LNCAP (cell line): ENCODE measurements at regions not wholly inside any gene's neighbourhood (a gene's known extent, or its start where the extent isn't known, plus 50 kb on each side); places are given as distances from the start of the nearest gene placed in this dataset.

ENCODE experiments used
- TF ChIP-seq, protein P1 (sequence below): fragments of 450-650 bp; IDR thresholded peaks from 2 replicates; pipeline ENCODE4 v1.5.1; 2017; ENCODE audit warnings: mild to moderate bottlenecking

DNA sequence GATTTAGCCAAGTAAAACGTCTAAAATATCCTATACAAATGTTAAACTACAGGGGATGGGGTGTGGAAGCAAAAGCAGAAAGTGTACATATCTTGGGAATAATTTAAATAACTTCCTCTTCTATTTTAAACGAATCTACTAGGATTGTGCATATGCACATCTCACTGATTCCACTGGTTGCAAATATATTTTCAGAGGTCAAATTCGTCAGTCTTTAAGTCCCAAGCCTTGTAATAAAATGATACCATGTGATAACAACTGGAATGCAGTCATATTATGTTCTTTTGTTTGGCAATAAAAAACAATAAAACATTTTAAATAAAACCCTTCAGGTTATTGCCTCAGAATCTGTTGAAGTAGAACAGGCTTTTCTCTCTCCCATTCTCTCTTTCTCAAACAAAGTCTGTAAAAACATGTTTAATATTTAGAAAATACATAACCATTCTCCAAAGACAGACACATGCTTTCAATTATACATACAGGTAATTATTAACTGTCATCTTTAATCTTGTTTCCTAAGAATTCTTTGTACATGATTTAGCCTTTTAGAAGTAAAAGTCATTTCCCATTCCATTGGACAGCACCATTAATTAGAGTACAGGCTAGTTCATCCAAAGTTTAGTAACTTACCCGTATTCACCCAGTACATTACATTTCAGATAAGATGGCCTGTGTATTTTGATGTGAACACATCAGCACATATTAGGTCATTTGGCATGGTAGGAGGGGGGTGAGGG, 421.1 kb downstream of the PCDH7 start:
- TF ChIP-seq, protein P1, sequence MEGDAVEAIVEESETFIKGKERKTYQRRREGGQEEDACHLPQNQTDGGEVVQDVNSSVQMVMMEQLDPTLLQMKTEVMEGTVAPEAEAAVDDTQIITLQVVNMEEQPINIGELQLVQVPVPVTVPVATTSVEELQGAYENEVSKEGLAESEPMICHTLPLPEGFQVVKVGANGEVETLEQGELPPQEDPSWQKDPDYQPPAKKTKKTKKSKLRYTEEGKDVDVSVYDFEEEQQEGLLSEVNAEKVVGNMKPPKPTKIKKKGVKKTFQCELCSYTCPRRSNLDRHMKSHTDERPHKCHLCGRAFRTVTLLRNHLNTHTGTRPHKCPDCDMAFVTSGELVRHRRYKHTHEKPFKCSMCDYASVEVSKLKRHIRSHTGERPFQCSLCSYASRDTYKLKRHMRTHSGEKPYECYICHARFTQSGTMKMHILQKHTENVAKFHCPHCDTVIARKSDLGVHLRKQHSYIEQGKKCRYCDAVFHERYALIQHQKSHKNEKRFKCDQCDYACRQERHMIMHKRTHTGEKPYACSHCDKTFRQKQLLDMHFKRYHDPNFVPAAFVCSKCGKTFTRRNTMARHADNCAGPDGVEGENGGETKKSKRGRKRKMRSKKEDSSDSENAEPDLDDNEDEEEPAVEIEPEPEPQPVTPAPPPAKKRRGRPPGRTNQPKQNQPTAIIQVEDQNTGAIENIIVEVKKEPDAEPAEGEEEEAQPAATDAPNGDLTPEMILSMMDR: no peak

- TF ChIP-seq, protein P1: no peak
These were observed 421.6 kb downstream of the PCDH7 start for GRCh38 chr4:31141832-31142142.

GRCh38 chr4:31146366-31146765, 426.2 kb downstream of the PCDH7 start:
- TF ChIP-seq, protein P1: no peak

GRCh38 chr4:31148990-31149389, 428.8 kb downstream of the PCDH7 start:
- TF ChIP-seq, protein P1: no peak

- TF ChIP-seq, protein P1: no peak
These were observed 436.1 kb downstream of the PCDH7 start for GRCh38 chr4:31156221-31156620.

DNA sequence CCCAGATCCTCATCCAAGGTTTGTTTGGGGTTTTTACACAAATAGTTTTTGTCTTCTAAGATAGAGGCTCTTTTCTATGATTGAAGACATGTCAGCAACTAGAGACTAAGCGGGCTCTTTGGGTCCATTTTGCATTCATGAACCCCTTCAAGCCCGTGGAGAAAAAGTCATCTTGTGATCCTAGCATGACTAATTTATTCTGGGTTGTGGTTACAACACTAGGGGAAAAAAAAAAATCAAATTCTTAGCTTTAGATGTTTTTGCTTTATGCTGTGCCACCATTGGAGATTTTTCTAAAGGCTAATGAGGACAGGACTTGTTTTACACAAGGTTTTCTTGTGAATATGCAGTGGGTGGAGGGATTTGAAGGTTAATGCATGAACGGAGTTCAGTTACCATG, 440.0 kb downstream of the PCDH7 start:
- TF ChIP-seq, protein P1: no peak

DNA sequence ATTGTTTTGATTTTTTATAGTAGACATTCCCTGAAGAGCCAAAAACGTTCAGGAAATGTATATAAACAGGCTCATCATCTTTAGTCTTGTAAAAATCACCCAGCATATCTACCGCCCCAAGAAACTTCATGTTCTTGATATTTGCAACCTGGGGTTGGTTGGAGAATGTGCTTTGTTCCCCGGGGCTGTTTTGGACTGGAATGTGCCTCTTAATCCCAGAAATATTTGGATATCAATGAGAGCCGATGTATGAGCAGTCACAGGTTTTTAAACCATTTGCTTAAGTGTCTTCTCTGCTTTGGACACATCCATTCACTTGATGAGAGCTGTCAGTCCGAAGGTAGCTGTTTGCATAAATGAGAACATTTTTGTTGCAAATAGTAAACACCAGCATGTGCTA, 449.7 kb downstream of the PCDH7 start:
- TF ChIP-seq, protein P1: no peak

- TF ChIP-seq, protein P1: no peak
These were observed 451.2 kb downstream of the PCDH7 start for GRCh38 chr4:31171362-31171761.
